ENCODE measurements at regions not wholly inside any gene's neighbourhood (a gene's known extent, or its start where the extent isn't known, plus 50 kb on each side); places are given as distances from the start of the nearest gene placed in this dataset.

DNA sequence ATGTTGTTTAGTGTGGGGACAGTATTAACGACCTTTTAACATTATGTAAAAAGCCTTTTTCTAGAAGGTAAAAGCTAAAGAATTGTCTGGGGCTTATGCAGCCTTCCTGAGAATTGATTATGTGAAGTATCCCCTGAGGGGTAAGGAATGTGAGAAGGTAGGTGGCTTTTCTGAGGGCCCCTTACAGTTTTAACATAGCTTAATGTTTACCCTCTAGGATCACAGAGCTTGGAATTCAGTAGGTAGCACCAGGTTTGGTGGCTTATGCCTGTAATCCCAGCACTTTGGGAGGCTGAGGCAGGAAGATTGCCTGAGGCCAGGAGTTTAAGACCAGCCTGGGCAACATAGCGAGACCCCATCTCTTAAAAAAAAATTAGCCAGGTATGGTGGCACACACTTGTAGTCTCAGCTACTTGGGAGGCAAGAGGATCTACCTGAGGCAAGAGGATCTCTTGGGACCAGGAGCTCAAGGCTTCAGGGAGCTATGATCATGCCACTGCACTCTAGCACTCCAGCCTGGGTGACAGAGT lies 101.3 kb downstream of the OLFM4 start:
- H3K27me3 Mint-ChIP-seq (ENCODE audit: low read depth): no peaks in the 10 kb centered on the region
- no peaks in the 10 kb centered on the region for H3K4me1 Mint-ChIP-seq (ENCODE audit: low read depth)
- no peaks in the 10 kb centered on the region for H3K36me3 Mint-ChIP-seq (ENCODE audit: insufficient read depth in 2 of 2)
- no peak overlapping the region for H3K27ac Mint-ChIP-seq
- ATAC-seq (replicated peaks in 1 of 2) (no peak), DNase-seq (no peak)
- peaks cover 4 to 6% of the 10 kb centered on the region in 2 donors for H3K9me3 Mint-ChIP-seq
- no peak overlapping the region for H3K4me3 Mint-ChIP-seq

- Mint-ChIP-seq H3K27me3 (ENCODE audit: low read depth) (no peaks in the 10 kb centered on the region), H3K27ac (no peak overlapping the region), H3K4me3 (no peak overlapping the region), H3K9me3 (peaks cover 4 to 6% of the 10 kb centered on the region in 2 donors), H3K4me1 (ENCODE audit: low read depth) (no peaks in the 10 kb centered on the region), H3K36me3 (ENCODE audit: insufficient read depth in 2 of 2) (no peaks in the 10 kb centered on the region)
- DNase-seq: no peak
- ATAC-seq (replicated peaks in 1 of 2): no peak
These were observed 102.7 kb downstream of the OLFM4 start for GRCh38 chr13:53131361-53131760.

- Mint-ChIP-seq H3K9me3 (peaks cover 2 to 6% of the 10 kb centered on the region in 2 donors), H3K4me3 (no peak overlapping the region), H3K36me3 (ENCODE audit: insufficient read depth in 2 of 2) (no peaks in the 10 kb centered on the region), H3K4me1 (ENCODE audit: low read depth) (no peaks in the 10 kb centered on the region), H3K27me3 (ENCODE audit: low read depth) (no peaks in the 10 kb centered on the region), H3K27ac (no peak overlapping the region)
- ATAC-seq (replicated peaks in 1 of 2): no peak
- DNase-seq: no peak
These were observed 106.7 kb downstream of the OLFM4 start for GRCh38 chr13:53135301-53135700.

GRCh38 chr13:53136554-53137215 lies 108.1 kb downstream of the OLFM4 start:
- H3K4me3 Mint-ChIP-seq: no peak overlapping the region
- ATAC-seq (replicated peaks in 1 of 2) (no peak), DNase-seq (no peak)
- peaks cover 0 to 6% of the 10 kb centered on the region in 2 donors for H3K9me3 Mint-ChIP-seq
- no peaks in the 10 kb centered on the region for H3K27me3 Mint-ChIP-seq (ENCODE audit: low read depth)
- H3K4me1 Mint-ChIP-seq (ENCODE audit: low read depth): no peaks in the 10 kb centered on the region
- H3K27ac Mint-ChIP-seq: no peak overlapping the region
- H3K36me3 Mint-ChIP-seq (ENCODE audit: insufficient read depth in 2 of 2): no peaks in the 10 kb centered on the region

GRCh38 chr13:53137779-53138178 lies 109.2 kb downstream of the OLFM4 start:
- no peak for ATAC-seq (replicated peaks in 1 of 2)

GRCh38 chr13:53138376-53139036 lies 109.9 kb downstream of the OLFM4 start:
- Mint-ChIP-seq H3K4me1 (ENCODE audit: low read depth) (no peaks in the 10 kb centered on the region), H3K36me3 (ENCODE audit: insufficient read depth in 2 of 2) (no peaks in the 10 kb centered on the region), H3K27me3 (ENCODE audit: low read depth) (no peaks in the 10 kb centered on the region), H3K9me3 (no peaks in the 10 kb centered on the region), H3K27ac (no peak overlapping the region), H3K4me3 (no peak overlapping the region)
- no peak for DNase-seq
- ATAC-seq (replicated peaks in 1 of 2): no peak

More at GRCh38 chr13:53137779-53138178, 109.2 kb downstream of the OLFM4 start:
- no peak for DNase-seq
- no peaks in the 10 kb centered on the region for H3K9me3 Mint-ChIP-seq
- H3K4me1 Mint-ChIP-seq (ENCODE audit: low read depth): no peaks in the 10 kb centered on the region
- no peaks in the 10 kb centered on the region for H3K36me3 Mint-ChIP-seq (ENCODE audit: insufficient read depth in 2 of 2)
- H3K27me3 Mint-ChIP-seq (ENCODE audit: low read depth): no peaks in the 10 kb centered on the region
- no peak overlapping the region for H3K4me3 Mint-ChIP-seq
- H3K27ac Mint-ChIP-seq: no peak overlapping the region

DNA sequence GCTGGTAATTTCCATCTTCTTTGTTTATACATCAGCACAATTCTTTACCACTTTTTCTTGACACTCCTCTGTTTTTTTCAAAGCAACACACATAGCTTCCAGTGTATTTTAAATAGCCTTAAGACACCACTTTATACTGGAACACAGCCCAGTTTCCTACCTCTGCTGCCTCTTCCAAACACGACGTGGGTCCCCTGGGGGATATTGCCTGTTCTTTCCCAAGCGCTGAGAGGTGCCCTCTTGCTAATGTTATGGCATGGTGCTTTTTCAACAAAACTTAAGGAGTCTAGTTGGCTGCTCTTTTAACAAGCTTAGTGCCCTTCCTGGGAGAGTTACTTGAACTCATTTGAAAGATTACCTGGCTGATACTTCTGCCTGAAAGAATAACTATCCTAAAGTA lies 112.7 kb downstream of the OLFM4 start:
- Mint-ChIP-seq H3K27ac (no peak overlapping the region), H3K9me3 (no peaks in the 10 kb centered on the region), H3K36me3 (ENCODE audit: insufficient read depth in 2 of 2) (no peaks in the 10 kb centered on the region), H3K4me1 (ENCODE audit: low read depth) (no peaks in the 10 kb centered on the region), H3K27me3 (ENCODE audit: low read depth) (no peaks in the 10 kb centered on the region), H3K4me3 (no peak overlapping the region)
- no peak for ATAC-seq (replicated peaks in 1 of 2)
- DNase-seq: no peak

GRCh38 chr13:53142306-53142705 lies 113.7 kb downstream of the OLFM4 start:
- Mint-ChIP-seq H3K27ac (no peak overlapping the region), H3K4me3 (no peak overlapping the region), H3K9me3 (no peaks in the 10 kb centered on the region), H3K36me3 (ENCODE audit: insufficient read depth in 2 of 2) (no peaks in the 10 kb centered on the region), H3K27me3 (ENCODE audit: low read depth) (no peaks in the 10 kb centered on the region), H3K4me1 (ENCODE audit: low read depth) (no peaks in the 10 kb centered on the region)
- no peak for DNase-seq
- ATAC-seq (replicated peaks in 1 of 2): no peak

GRCh38 chr13:53143757-53144339 lies 115.2 kb downstream of the OLFM4 start:
- ATAC-seq (replicated peaks in 1 of 2) (no peak), DNase-seq (no peak)
- H3K4me1 Mint-ChIP-seq (ENCODE audit: low read depth): no peaks in the 10 kb centered on the region
- no peaks in the 10 kb centered on the region for H3K36me3 Mint-ChIP-seq (ENCODE audit: insufficient read depth in 2 of 2)
- H3K27me3 Mint-ChIP-seq (ENCODE audit: low read depth): no peaks in the 10 kb centered on the region
- H3K27ac Mint-ChIP-seq: no peak overlapping the region
- no peaks in the 10 kb centered on the region for H3K9me3 Mint-ChIP-seq
- H3K4me3 Mint-ChIP-seq: no peak overlapping the region

GRCh38 chr13:53144826-53145225 lies 116.2 kb downstream of the OLFM4 start:
- H3K36me3 Mint-ChIP-seq (ENCODE audit: insufficient read depth in 2 of 2): no peaks in the 10 kb centered on the region
- H3K4me3 Mint-ChIP-seq: no peak overlapping the region
- DNase-seq: no peak
- H3K4me1 Mint-ChIP-seq (ENCODE audit: low read depth): no peaks in the 10 kb centered on the region
- H3K9me3 Mint-ChIP-seq: no peaks in the 10 kb centered on the region
- no peak for ATAC-seq (replicated peaks in 1 of 2)
- H3K27ac Mint-ChIP-seq: no peak overlapping the region
- H3K27me3 Mint-ChIP-seq (ENCODE audit: low read depth): no peaks in the 10 kb centered on the region

- Mint-ChIP-seq H3K36me3 (ENCODE audit: insufficient read depth in 2 of 2) (no peaks in the 10 kb centered on the region), H3K27ac (no peak overlapping the region), H3K4me3 (no peak overlapping the region), H3K9me3 (no peaks in the 10 kb centered on the region), H3K4me1 (ENCODE audit: low read depth) (peaks cover 10% of the 10 kb centered on the region), H3K27me3 (ENCODE audit: low read depth) (peaks cover 7% of the 10 kb centered on the region)
- DNase-seq: no peak
- peak in 1 of 2 donors; percentile 37 for ATAC-seq (replicated peaks in 1 of 2)
These were observed 122.0 kb downstream of the OLFM4 start for GRCh38 chr13:53150568-53150967.

- Mint-ChIP-seq H3K27me3 (ENCODE audit: low read depth) (peaks cover 7% of the 10 kb centered on the region), H3K9me3 (no peaks in the 10 kb centered on the region), H3K27ac (no peak overlapping the region), H3K4me3 (no peak overlapping the region), H3K4me1 (ENCODE audit: low read depth) (peaks cover 10% of the 10 kb centered on the region), H3K36me3 (ENCODE audit: insufficient read depth in 2 of 2) (no peaks in the 10 kb centered on the region)
- DNase-seq (peak; percentile 53 to 54), ATAC-seq (replicated peaks in 1 of 2) (peak; percentile 96 to 98)
These were observed 122.9 kb downstream of the OLFM4 start for GRCh38 chr13:53151336-53152056.

DNA sequence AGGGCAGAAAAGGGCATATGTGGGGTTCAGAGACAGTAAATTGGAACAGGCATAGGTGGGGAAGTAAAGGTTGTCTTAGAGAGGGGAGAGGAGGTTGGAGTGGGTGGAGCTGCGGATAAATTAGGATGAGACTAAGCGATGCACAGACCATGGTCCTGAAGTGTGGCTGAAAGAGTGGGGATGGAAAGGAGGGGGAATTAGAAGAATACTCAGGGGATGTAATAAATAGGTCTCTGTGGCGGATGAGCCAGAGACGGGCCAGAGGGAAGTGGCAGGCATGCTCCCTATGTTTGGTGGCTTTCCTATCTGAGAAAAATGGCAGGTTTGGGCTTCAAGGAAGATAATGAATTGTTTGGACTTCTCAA lies 123.4 kb downstream of the OLFM4 start:
- Mint-ChIP-seq H3K27me3 (ENCODE audit: low read depth) (peaks cover 7% of the 10 kb centered on the region), H3K27ac (no peak overlapping the region), H3K9me3 (no peaks in the 10 kb centered on the region)

More for the DNA sequence above, 123.4 kb downstream of the OLFM4 start:
- Mint-ChIP-seq H3K4me3 (no peak overlapping the region), H3K4me1 (ENCODE audit: low read depth) (peaks cover 10% of the 10 kb centered on the region), H3K36me3 (ENCODE audit: insufficient read depth in 2 of 2) (no peaks in the 10 kb centered on the region)
- no peak for ATAC-seq (replicated peaks in 1 of 2)
- DNase-seq: no peak

Measured in activated T-cell treated with anti-CD3 and anti-CD28 coated beads, Interleukin-2, amount 50 U/mL, for 72 hours (primary cell).